ENCODE measurements at regions not wholly inside any gene's neighbourhood (a gene's known extent, or its start where the extent isn't known, plus 50 kb on each side); places are given as distances from the start of the nearest gene placed in this dataset.

DNA sequence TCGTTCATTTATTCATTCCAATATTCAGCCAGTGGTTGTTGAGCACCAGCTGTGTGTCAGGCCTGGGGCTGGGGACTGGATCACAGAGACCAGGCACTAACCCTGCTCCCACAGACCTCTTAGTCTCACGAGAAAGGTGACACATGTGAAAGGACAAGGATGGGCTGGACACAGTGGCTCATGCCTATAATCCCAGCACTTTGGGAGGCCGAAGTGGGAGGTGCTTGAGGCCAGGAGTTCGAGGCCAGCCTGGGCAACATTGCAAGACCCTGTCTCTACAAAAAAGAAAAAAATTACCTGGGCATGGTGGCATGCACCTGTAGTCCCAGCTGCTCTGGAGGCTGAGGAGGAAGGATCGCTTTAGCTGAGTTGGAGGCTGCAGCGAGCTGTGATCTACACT is 105.9 kb upstream of the SDK1 start:
- DNase-seq (ENCODE audit: low spot score): no peak

DNA sequence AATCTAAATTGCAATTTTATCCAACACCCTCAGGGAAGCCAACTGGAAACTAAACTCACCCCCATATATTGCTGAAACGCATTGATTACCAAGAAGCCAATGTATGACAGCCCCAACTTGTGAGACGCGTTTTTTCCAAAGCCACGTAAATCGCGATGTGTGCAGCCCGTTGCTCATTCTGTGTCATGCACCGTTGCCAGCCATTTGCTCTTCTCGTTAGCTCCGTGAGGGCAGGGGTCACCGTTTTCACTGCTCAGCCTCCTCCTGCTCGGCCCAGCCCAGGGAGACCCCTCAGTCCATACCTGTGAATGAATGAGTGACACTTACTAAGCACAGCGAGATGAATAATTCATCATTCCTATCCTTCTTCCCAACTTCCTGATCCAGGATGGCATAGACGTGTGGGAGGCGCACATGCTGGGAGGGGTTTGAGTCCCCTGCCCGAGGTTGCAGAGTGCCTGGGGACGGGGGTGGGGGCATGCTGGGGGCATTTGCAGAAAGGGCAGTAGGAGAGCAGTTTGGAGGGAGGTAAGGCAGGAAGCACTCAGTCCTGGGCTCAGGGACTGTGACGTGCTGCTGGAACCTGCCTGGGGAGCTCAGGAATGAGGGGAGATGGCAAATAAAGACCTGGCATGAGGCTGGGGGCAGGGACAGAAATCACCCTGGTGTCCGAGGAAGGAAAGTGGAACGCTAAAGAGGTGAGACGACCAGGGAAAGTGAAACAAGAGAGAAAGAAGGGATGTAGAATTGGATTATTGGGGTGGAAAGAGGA is 104.2 kb upstream of the SDK1 start:
- DNase-seq (ENCODE audit: low spot score): no peak

DNA sequence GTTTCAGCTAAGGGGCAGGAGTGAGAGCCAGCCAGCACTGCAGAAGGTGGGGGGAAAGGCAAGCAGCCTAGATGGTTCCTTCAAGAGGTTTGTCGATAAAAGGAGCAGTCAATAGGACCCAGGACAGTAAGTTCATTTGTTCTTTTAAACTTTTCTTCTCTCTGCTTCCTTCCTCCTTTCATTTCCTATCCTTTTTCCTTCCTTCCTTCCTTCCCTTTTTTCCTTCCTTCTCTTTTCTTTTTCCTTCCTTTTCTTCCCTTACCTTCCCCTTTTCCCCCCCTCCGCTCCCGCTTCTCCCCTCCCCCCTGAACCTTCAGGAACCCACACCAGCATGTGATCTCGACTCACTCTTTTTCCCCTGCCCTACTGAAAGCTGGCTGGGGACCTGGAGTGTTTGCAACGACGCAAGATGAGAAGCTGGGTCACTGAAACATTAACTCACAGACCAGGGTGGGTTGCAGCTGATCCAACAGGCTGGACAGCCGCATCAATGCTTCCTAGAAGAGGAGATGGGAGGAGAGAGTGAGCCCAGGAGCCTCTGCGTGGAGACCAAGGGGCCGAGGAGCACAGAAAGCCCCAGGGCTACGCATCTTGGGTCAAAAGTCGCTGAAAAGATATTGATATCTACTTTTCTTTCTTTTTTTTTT is 103.4 kb upstream of the SDK1 start:
- DNase-seq (ENCODE audit: low spot score): no peak

DNA sequence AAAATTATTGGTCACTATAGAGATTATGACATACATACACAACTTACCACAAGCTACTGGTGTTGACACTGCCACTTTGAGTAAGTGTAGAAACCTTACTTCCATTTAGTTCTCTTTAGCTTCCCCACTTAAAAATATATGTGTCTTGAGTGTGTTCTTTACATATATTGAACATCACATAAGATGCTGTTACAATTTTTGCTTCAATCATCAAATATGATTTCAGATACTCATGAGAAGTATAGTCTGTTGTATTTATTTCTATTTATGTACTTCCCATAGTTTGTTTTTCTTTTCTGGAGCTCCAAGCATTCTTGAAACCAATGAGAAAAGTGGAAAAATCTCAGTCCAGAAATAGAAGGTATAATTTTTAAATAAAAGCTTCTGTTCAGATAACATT is 102.7 kb upstream of the SDK1 start:
- no peak for DNase-seq (ENCODE audit: low spot score)

DNA sequence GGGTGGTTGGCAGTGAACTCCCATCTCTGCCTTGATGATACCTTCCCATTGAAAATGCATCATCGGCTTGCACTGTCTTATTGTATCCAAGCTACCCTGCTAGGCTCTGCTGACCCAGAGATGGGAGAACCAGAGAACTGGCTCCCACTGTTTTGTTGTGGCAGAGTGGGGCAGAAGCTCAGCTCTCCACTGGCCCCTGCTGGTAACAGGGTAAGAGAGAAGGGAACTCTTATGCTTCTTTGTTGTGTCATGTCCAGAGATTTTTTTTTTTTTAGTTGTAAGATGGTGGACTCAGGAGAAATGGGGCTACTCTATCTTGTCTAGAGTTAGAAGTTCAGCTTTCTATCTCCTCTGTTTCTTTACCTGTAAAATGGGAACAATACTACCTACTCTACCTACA is 100.5 kb upstream of the SDK1 start:
- no peak for DNase-seq (ENCODE audit: low spot score)

DNA sequence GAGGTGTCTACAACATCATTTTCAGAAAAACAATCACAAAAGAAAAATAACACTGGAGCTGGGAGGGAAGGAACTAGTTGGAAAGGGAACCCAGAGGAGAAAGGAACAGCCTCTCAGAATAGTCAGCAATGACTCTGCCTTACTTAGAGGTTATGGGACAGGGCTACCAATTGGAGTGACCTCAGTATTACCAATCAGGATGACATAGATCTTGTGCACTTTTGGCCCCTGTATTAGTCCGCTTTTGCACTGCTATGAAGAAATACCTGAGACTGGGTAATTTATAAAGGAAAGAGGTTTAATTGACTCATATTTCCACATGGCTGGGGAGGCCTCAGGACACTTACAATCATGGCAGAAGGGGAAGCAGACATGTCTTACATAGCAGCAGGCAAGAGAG is 99.7 kb upstream of the SDK1 start:
- DNase-seq (ENCODE audit: low spot score): no peak

DNA sequence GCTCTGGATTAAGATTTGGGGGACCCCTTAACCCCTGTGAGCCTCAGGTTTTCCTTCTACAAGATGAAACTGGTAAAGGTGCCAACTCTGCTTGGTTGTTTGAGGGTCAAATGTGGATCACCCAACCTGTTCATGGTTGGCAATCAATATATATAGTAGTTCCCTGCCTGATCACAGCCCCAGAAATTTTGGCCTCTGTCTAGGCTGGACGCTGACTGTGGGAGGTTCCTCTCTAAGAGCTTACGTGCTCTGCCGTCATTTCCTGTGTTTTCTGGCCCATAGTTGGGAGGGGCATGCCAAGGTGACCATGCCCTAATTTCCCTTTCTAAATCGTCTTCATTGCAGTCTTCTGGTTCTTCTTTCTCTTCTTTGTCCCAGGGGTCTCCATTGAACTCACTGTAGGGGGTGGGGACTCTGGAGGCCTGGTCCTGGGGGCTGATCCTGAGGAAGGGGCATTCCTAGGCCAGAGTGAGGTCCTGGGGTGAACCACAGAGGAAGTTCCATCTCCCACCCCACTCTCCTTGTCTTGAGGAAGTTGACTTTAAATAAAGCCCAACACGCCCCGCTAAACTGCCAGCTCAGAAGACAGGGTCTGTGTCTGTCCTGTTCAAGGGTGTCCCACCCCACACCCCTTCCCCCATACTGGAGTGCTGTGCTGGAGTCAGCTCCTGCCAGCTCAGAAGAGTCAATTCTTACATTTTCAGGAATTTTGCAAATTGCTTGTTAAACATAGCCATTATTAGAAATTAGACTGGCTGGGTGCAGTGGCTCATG is 98.9 kb upstream of the SDK1 start:
- DNase-seq (ENCODE audit: low spot score): no peak

DNA sequence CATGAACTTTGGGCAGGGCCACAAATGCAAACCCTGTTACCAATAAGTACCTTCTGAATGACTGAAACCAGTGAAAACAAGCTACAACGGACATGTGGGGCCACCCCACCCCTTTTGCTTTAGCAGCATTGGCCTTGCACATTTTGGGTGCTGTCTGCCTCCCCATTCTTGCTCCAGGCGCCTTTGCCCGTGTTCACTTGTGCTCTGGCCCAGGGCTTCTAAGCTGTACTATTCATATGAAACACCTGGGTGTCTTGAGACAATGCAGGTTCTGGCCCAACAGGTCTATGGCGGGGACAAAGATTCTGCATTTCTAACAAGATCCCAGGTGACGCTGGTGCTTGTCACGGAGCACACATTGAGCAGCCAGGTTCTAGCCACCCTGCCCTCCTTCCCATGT is 96.5 kb upstream of the SDK1 start:
- no peak for DNase-seq (ENCODE audit: low spot score)

DNA sequence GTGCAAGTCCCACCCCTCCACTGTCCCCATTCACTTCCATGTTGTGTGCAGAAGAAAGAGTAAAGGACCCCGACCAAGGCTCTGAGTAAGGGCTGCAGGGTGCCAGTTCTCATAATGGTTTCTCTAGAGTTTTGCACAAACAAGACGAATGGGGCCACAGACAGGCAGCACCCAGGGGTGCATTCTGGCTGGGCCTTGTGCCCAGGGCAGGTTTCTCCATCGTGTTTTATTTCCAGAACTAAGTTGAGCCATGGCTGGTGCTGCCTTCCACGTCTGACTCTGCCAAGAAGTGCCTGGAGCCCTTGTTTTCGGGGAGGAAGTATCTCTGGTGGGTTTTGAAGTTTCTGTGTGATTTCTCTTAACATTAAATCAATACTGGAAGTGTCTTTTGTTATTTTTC is 95.0 kb upstream of the SDK1 start:
- no peak for DNase-seq (ENCODE audit: low spot score)

DNA sequence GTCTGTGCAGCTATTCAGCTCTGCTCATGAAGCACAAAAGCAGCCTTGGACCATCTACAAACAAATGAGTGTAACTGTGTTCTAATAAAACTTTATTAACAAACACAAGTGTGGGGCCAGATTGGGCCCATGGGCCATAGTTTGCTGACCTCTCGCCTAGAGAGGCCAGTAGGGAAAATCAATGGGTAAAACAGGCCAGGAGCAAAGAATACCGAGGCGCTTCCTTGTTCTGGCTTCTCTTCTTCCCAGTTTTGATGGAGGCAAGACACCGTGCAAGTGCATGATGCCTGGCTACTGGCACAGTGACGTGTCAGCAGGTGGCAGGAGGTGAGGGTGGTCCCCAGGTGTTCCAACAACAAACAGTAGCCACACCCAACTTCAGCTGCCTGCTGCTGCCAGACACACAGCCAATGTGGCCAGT is 94.3 kb upstream of the SDK1 start:
- DNase-seq (ENCODE audit: low spot score): no peak

DNA sequence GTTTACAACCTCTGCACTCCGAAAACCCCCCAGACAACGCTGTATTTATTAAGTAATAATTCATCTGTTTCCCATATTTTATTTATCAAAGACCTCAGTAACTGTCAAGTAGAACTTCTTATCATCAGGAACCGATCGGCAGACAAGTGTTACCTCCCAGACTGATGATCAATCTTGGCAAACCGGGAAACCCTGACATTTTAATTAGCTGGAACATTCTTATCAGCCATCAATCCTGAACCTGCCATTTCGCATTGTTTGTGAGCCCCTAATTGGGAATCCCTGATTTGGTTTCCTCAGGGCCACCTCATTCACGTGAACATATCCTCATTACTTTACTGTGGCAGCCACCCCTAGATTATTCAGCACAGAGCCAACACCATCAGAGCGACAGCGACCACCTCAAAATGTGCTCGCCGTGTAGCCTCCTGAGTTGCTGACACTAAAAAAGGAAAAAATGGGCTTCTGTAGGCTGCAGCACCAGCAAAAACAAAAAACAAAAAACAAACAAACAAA is 93.6 kb upstream of the SDK1 start:
- DNase-seq (ENCODE audit: low spot score): no peak

DNA sequence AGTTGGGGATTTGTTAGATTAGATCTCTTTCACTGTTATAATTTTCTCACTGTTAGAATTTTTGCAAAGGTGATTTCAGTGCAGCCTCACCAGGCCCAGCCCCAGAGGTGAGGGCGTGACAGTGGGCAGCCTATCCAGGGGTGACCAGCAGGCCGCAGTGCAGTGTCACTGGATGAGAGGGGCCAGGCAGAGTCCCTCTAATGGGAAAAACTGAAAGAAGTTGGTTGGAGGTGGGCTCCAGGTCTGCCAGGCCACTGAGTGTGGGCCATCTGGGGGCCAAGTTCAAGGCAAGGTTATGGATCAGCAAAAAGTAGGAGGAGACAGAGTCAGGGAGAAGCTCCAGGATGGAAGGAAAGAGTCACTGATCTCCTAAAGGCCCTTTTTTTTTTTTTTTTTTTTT is 90.5 kb upstream of the SDK1 start:
- no peak for DNase-seq (ENCODE audit: low spot score)

DNA sequence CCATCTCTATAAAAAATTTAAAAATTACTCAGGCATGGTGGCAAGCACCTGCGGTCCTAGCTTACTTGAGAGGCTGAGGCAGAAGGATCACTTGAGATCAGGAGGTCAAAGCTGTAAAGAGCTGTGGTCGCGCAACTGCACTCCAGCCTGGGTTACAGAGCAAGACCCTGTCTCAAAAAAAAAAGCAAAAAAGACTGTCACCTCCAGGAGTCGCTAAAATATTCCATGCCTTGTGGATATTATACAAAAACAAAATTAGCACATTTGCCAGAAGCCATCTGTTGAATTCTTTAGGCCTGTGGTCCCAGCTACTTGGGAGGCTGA is 87.0 kb upstream of the SDK1 start:
- no peak for DNase-seq (ENCODE audit: low spot score)

DNA sequence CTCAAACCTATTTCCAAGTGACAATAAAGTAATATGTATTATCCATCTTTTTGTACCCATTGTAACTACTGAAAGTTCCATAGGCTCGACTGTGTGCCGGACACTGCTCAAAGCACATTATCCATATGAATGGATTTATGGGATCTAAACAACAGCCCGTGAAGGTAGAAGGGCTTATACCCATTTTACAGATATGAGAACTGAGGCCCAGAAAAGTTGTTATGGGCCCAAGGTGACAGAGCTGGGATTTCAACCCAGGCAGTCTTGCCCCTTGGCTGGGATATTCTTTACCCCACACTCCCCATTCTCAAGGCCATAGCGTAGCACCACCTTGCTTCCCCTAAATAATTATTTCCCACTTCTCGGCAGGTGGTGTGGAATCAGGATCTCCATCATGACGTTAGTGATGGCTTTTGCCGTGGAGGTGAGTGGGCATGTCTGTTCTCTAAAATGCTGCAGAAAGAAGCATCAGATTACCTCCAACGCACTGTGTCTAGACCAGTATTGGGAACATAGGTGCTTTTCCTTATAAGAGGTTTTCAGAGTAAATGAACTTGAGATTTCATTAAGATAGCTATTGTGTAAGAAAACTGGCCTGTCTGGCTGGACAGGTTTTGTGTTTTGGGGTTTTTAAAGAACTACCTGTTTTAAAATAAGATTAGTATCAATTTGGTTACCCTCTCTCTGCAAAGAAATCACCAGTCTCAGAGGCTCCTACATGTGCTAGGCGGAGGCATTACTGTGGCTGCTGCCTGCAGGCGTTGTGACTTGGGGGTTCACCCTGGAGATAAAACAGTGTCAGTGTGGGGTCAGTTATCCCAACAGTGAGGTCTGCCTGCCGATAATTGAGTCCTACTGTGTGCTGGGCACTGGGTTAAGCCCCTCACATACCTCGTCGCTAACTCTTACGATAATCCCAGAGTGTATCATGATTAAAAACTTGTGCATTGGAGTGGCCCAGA is 85.1 kb upstream of the SDK1 start:
- no peak for DNase-seq (ENCODE audit: low spot score)

DNA sequence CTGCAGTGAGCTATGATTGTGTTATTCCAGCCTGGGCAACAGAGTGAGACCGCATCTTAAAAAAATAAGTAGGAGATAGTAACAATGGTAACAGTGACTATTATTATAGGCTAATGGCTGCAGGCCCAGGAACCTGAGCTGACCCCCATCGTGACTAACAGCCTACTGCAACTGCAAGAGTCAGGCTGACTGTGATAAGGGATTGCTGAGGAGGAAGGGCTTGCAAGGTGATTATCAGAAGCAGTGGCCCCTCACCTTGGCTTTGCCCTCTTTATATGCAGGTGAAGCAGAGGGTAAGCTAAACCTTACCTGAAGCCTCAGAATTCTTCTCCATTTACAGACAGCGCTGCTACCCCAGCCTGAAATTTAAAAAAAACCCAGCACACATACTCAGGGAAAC is 83.9 kb upstream of the SDK1 start:
- no peak for DNase-seq (ENCODE audit: low spot score)

DNA sequence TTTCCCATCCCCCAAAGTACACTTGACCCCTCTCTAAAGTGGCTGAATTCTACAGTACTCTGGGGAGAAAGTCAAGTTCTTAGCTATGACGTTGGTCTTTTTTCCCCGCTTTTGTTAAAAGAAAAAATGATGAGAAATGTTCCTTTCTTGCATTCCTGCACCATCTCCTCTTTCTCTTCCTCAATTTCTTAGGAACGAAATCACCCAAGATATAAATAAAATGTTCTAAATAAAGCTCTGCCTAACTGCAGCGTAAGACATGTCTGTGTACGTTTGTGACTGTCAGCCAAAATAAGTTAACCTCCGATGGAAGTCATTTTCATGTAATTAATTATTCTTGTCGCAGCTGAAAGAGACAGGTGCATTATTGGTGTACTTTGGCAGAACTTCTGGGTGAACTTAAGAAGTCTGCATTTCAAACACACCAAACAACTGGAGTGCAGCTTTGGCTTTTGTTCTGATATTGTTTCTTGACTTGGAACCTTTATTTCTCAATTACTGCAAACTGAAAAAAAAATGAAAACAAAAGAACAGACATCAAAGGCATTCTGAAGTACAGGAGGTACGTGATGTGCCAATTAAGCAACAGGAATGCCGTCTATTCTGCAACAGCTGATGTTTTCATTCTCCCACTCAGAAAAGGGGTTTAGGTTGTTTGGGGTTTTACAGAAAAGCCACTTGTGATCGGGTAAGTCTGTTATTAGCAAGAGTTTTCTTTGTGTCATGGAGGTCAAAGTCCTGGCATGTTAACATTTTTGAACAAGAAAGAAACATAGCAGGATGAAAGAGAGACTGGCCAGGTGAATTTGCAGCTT is 82.4 kb upstream of the SDK1 start:
- no peak for DNase-seq (ENCODE audit: low spot score)

DNA sequence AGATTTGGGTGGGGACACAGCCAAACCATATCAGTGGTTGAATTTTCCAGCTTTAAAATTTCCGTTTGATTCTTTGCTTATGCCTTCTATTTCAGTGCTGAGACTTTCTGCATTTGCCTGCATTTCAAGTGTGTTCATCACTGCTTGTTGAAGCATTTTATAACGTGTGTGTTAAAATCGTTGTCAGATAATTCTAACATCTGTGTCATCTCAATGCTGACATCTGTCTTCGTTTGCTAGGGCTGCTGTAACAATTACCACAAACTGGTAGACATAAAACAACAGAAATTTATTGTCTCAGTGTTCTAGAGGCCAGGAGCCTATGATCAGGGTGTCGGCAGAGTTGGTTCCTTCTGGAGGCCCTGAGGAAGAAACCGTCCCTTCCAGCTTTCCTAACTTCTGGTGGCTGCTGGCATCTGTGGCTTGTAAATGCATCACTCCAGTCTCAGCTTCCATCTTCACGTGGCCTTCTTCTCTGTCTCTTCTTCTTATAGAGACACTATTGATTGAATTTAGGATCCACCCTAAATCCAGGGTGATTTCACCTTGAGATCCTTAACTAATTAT is 71.1 kb upstream of the SDK1 start:
- no peak for DNase-seq (ENCODE audit: low spot score)

DNA sequence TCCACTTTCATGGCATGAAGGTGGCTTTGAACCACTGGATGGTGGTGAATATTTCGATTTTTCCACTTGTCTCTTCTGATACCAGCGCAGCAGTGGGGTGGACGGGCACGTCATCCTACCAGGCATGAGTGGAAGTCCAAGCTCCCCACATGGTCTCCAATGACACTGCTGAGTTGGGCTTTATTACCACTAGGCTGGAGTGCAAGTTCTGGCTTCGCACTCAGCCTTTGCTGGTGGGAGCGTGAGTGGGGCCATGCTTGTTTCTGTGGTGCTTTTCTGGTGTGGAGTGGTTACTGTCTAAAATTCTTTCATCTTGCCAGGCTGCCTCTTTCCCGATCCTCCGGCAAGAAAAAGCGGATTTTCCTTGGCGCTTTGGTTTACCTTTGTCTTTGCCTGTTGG is 70.1 kb upstream of the SDK1 start:
- no peak for DNase-seq (ENCODE audit: low spot score)

DNA sequence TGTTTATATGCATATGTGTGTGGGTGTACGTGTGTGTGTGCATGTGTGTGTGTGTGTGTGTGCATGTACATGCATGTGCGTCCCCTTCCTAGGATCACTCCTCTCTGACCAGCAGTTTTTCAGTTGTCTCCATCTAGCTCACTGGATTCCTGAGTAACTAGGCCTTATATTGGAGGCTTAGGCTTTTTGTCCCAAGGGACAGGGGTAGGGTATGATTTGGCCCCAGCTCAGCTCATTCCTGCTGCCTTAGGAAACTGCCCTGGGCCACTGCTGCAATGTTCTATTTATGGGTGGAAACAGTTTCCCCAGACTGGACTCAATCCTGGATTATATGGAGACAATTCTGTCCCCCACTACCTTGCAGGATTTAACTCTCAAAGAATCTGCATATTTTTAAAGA is 68.8 kb upstream of the SDK1 start:
- DNase-seq (ENCODE audit: low spot score): no peak

DNA sequence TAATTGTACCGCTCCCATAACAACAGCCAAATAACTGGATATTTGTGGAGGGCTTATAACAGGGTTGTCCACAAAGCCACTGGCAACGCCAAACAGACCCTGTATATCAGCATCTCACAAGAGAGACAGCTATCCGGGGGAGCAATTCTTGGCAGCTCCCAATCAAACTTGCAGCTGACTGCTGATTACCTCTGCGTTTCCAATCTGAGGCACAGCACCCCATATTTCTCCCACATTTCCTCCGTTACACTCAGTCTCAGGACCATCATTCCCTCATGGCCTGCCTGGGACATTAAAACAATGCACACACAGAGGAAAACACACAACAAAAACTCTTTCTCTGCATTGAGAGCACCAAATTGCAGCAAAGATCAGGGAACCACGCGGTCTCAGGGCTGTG is 67.8 kb upstream of the SDK1 start:
- no peak for DNase-seq (ENCODE audit: low spot score)

DNA sequence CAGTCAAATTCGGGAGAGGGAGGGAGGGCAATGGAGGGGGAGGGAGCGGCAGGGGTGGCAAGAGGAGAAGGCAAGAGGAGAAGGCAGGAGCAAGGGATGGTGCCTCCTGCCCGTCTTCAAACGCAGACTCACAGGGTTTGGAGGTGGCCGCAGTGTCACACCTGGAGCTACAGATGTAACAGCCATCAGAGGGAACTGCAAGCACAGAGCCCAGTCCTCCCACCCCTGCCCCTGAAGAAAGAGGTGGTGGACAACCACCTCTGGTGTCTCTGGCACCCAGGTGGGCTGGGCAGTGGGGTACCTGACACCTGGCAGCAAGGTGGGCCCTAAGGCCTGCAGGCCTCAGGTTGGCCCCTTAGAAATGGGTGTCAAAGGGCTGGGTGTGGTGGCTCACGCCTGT is 67.0 kb upstream of the SDK1 start:
- no peak for DNase-seq (ENCODE audit: low spot score)
